ENCODE measurements at regions not wholly inside any gene's neighbourhood (a gene's known extent, or its start where the extent isn't known, plus 50 kb on each side); places are given as distances from the start of the nearest gene placed in this dataset.

GRCh38 chr9:2497666-2498400, 123.8 kb upstream of the VLDLR start:
- TF ChIP-seq CTCF (IDR thresholded peaks at IDR 0.05; ENCODE audit: low read depth, low read length, missing control alignments) = no peak
- no peak overlapping the region for H3K4me3 ChIP-seq (replicated peaks; ENCODE audit: low read depth, low read length)
- DNase-seq (ENCODE audit: extremely low read depth, low read depth) = no peak

- DNase-seq (ENCODE audit: extremely low read depth, low read depth) = no peak
- H3K4me3 ChIP-seq (replicated peaks; ENCODE audit: low read depth, low read length) = no peak overlapping the region
- TF ChIP-seq CTCF (IDR thresholded peaks at IDR 0.05; ENCODE audit: low read depth, low read length, missing control alignments) = no peak
These were observed 119.4 kb upstream of the VLDLR start for GRCh38 chr9:2502210-2502609.

GRCh38 chr9:2502760-2503159, 118.8 kb upstream of the VLDLR start:
- no peak for DNase-seq (ENCODE audit: extremely low read depth, low read depth)
- TF ChIP-seq CTCF (IDR thresholded peaks at IDR 0.05; ENCODE audit: low read depth, low read length, missing control alignments) = no peak
- H3K4me3 ChIP-seq (replicated peaks; ENCODE audit: low read depth, low read length) = no peak overlapping the region

GRCh38 chr9:2506321-2506720, 115.3 kb upstream of the VLDLR start:
- TF ChIP-seq CTCF (IDR thresholded peaks at IDR 0.05; ENCODE audit: low read depth, low read length, missing control alignments) = no peak
- no peak for DNase-seq (ENCODE audit: extremely low read depth, low read depth)
- no peak overlapping the region for H3K4me3 ChIP-seq (replicated peaks; ENCODE audit: low read depth, low read length)

- DNase-seq (ENCODE audit: extremely low read depth, low read depth) = no peak
- H3K4me3 ChIP-seq (replicated peaks; ENCODE audit: low read depth, low read length) = no peak overlapping the region
- no peak for TF ChIP-seq CTCF (IDR thresholded peaks at IDR 0.05; ENCODE audit: low read depth, low read length, missing control alignments)
These were observed 98.0 kb upstream of the VLDLR start for GRCh38 chr9:2523591-2523990.

GRCh38 chr9:2524601-2525000, 97.0 kb upstream of the VLDLR start:
- H3K4me3 ChIP-seq (replicated peaks; ENCODE audit: low read depth, low read length) = no peak overlapping the region
- TF ChIP-seq CTCF (IDR thresholded peaks at IDR 0.05; ENCODE audit: low read depth, low read length, missing control alignments) = no peak
- DNase-seq (ENCODE audit: extremely low read depth, low read depth) = no peak

- no peak overlapping the region for H3K4me3 ChIP-seq (replicated peaks; ENCODE audit: low read depth, low read length)
- TF ChIP-seq CTCF (IDR thresholded peaks at IDR 0.05; ENCODE audit: low read depth, low read length, missing control alignments) = no peak
- no peak for DNase-seq (ENCODE audit: extremely low read depth, low read depth)
These were observed 96.4 kb upstream of the VLDLR start for GRCh38 chr9:2525147-2525546.
